Neural crest cell (in vitro differentiated cells): ENCODE measurements at regions not wholly inside any gene's neighbourhood (a gene's known extent, or its start where the extent isn't known, plus 50 kb on each side); places are given as distances from the start of the nearest gene placed in this dataset.

Source experiments
- DNase-seq: peaks from one replicate; pipeline ENCODE4 v3.0.0; 2021; ENCODE audit warnings: low read depth, mixed read lengths, low spot score
- H3K27ac Mint-ChIP-seq: one replicate; pipeline ENCODE4 v1.8.0; 2021; ENCODE audit warnings: mild to moderate bottlenecking, mixed read lengths; ENCODE audit not compliant: unreplicated experiment
- H3K27me3 Mint-ChIP-seq: 2 replicates; pipeline ENCODE4 v1.8.0; 2021; ENCODE audit warnings: low read depth, mild to moderate bottlenecking, mixed read lengths
- H3K36me3 Mint-ChIP-seq: 2 replicates; pipeline ENCODE4 v1.8.0; 2021; ENCODE audit warnings: low read depth, mild to moderate bottlenecking, mixed read lengths
- H3K4me1 Mint-ChIP-seq: 2 replicates; pipeline ENCODE4 v1.8.0; 2021; ENCODE audit warnings: mixed read lengths
- H3K4me3 Mint-ChIP-seq: one replicate; pipeline ENCODE4 v1.8.0; 2021; ENCODE audit warnings: mild to moderate bottlenecking, mixed read lengths
- H3K9me3 Mint-ChIP-seq: 2 replicates; pipeline ENCODE4 v1.8.0; 2021; ENCODE audit warnings: mixed read lengths
- TF ChIP-seq, protein P1 (sequence below): fragments of 200-600 bp; sonication (generic); conservative IDR thresholded peaks from 2 replicates; pipeline ENCODE4 v1.5.0; 2021; ENCODE audit warnings: antibody characterized with exemption, mild to moderate bottlenecking

DNA sequence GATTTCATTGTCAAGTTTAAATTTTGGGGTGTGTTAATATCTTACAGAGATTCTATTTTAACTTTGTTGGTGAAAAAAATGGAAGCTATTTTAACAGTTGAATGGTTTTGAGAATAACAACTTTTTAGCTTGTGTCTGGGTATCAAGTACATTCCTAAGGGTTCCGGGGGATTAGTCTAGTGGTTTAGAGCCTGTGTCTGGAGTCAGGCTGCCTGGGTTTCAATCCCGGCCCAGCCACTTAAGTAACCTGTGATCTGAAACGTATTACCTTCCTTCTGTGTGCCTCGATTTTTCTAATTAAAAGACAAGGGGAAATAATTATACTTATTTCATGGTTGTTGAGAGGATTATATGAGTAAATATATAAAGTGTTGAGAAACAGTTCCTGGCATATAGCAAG, 288.6 kb upstream of the NR3C2 start:
- DNase-seq, result no peak
- Mint-ChIP-seq H3K4me3 (no peak overlapping the region), H3K4me1 (no peaks in the 10 kb centered on the region), H3K27me3 (no peaks in the 10 kb centered on the region), H3K9me3 (no peaks in the 10 kb centered on the region), H3K36me3 (no peaks in the 10 kb centered on the region), H3K27ac (no peak overlapping the region)
- TF ChIP-seq, protein P1, sequence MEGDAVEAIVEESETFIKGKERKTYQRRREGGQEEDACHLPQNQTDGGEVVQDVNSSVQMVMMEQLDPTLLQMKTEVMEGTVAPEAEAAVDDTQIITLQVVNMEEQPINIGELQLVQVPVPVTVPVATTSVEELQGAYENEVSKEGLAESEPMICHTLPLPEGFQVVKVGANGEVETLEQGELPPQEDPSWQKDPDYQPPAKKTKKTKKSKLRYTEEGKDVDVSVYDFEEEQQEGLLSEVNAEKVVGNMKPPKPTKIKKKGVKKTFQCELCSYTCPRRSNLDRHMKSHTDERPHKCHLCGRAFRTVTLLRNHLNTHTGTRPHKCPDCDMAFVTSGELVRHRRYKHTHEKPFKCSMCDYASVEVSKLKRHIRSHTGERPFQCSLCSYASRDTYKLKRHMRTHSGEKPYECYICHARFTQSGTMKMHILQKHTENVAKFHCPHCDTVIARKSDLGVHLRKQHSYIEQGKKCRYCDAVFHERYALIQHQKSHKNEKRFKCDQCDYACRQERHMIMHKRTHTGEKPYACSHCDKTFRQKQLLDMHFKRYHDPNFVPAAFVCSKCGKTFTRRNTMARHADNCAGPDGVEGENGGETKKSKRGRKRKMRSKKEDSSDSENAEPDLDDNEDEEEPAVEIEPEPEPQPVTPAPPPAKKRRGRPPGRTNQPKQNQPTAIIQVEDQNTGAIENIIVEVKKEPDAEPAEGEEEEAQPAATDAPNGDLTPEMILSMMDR, result no peak

DNA sequence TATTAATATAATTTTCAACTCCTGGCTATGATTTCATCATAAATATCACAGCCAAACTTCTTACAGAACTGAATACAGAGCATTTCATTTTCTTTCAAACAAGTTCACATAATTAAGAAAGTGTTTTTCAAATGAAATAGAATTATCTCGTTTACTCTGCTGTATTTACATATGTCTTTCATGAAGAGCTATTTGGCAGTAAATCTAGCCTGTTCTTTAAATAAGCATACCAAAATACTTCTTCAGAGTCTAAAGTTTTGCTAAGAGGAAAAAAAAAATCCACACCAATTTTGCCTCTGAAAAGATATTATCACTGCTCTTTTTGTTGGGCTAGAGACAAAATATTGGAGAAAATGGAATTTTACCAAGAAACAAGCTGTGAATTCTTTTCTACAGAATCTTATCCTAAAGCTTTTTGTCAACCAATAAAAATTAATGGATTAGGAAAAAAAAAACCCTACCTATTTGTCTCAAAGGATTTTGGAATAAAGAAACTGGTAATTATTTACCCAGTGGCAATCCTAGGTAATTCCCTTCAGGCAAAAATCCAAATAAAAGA, 287.9 kb upstream of the NR3C2 start:
- no peak for DNase-seq
- no peaks in the 10 kb centered on the region for H3K36me3 Mint-ChIP-seq
- H3K4me1 Mint-ChIP-seq, result no peaks in the 10 kb centered on the region
- H3K9me3 Mint-ChIP-seq, result no peaks in the 10 kb centered on the region
- H3K27ac Mint-ChIP-seq, result no peak overlapping the region
- TF ChIP-seq, protein P1, result no peak
- no peak overlapping the region for H3K4me3 Mint-ChIP-seq
- H3K27me3 Mint-ChIP-seq, result no peaks in the 10 kb centered on the region

DNA sequence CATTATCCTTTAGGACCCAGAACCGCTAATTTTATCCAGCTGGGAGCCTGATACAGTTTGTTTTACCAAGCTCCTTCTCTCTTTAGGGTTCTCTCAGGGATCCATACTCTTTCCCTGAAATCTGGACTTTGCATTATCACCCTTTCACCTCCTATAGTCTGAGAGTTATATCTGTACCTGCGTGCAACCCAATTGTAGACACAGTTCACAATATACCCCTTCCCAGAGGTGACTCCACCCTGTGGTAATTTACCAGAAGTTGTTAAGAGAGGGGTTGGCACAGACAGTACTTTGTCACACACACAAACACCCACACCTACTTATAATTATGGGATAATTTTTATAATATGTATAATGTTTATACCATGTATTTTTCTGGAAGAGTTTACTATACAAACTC, 275.8 kb upstream of the NR3C2 start:
- H3K9me3 Mint-ChIP-seq, result peaks cover 8% of the 10 kb centered on the region
- TF ChIP-seq, protein P1, result no peak
- H3K4me3 Mint-ChIP-seq, result no peak overlapping the region
- no peak for DNase-seq
- H3K27ac Mint-ChIP-seq, result no peak overlapping the region
- H3K27me3 Mint-ChIP-seq, result no peaks in the 10 kb centered on the region
- no peaks in the 10 kb centered on the region for H3K36me3 Mint-ChIP-seq
- peaks cover 7% of the 10 kb centered on the region for H3K4me1 Mint-ChIP-seq

DNA sequence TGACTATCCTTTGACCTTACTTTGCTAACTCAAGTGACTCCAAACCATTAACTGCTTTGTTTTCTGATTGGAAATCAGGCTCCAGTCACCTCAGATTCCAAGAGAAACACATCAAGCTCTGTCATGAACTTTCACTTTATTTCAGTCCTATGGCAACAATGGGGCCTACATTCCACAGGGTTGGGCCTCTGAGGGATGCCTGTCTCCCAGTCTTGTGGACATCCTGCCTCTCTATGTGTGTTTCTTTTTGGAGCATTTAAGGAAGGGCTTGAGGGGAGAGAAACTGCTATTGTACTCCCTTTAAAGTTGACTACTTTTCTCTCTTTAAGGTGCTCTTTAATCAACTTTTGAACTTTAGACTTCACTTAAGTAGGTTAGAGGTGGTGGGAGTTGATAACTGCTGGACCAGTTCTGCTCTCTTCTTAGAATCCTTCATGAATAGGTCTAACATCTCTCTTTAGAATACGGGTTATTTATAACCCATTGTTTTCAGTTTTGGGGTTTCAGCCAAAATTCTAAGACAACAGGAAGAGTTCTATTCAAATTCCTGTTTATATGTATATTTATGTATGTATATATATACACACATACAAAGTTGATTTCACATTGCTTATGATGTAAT, 274.3 kb upstream of the NR3C2 start:
- H3K4me1 Mint-ChIP-seq, result peaks cover 7% of the 10 kb centered on the region

DNA sequence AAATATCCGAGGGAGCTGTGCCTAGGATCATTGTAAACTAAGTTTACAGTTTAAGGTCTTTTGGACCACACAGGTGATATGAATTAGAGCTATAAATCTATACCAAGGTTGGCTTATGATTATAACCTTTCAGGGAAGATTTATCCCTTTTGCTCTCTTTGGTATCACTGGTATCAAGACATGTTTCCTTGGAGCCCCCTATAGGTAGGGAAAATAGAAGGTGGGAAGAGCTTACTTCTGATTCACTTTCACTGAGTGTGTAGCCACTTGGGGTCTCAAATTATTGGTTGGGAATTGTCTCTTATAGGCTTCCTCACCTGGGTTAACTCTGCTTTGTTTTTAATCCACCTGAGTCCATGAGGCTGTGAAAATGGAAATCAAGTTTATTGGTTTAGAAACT, 262.1 kb upstream of the NR3C2 start:
- H3K4me1 Mint-ChIP-seq, result no peaks in the 10 kb centered on the region
- DNase-seq, result no peak
- peaks cover 2% of the 10 kb centered on the region for H3K9me3 Mint-ChIP-seq
- no peak overlapping the region for H3K4me3 Mint-ChIP-seq
- TF ChIP-seq, protein P1, result no peak
- H3K36me3 Mint-ChIP-seq, result no peaks in the 10 kb centered on the region
- H3K27ac Mint-ChIP-seq, result no peak overlapping the region
- no peaks in the 10 kb centered on the region for H3K27me3 Mint-ChIP-seq

More for the DNA sequence above, 274.3 kb upstream of the NR3C2 start:
- no peak for DNase-seq
- Mint-ChIP-seq H3K4me3 (no peak overlapping the region), H3K36me3 (no peaks in the 10 kb centered on the region), H3K27ac (no peak overlapping the region), H3K27me3 (no peaks in the 10 kb centered on the region), H3K9me3 (peaks cover 4% of the 10 kb centered on the region)
- TF ChIP-seq, protein P1, result no peak
